Neural cell (in vitro differentiated cells): ENCODE measurements at regions not wholly inside any gene's neighbourhood (a gene's known extent, or its start where the extent isn't known, plus 50 kb on each side); places are given as distances from the start of the nearest gene placed in this dataset.

Experiments
- H2AFZ ChIP-seq: fragments of 200-600, 300-800 bp; sonication (generic), shearing (Covaris generic); 2 replicates; pipeline ENCODE4 v1.6.0; 2014; ENCODE audit warnings: low read depth, mild to moderate bottlenecking, antibody characterized with exemption, low read length, moderate library complexity
- H3F3A ChIP-seq: fragments of 200-600 bp; shearing (Covaris generic); 2 replicates; pipeline ENCODE4 v1.6.1; 2016; ENCODE audit warnings: mild to moderate bottlenecking, moderate library complexity, mixed read lengths, antibody characterized with exemption, low read length; ENCODE audit not compliant: insufficient read depth, poor library complexity, severe bottlenecking
- H3K27ac ChIP-seq: fragments of 200-600, 300-800 bp; sonication (generic), shearing (Covaris generic); 2 replicates; pipeline ENCODE4 v1.5.1; 2014; ENCODE audit warnings: mild to moderate bottlenecking, low read length, moderate library complexity
- H3K27me3 ChIP-seq: fragments of 300-800, 200-600 bp; sonication (generic), shearing (Covaris generic); 2 replicates; pipeline ENCODE4 v1.6.0; 2014; ENCODE audit warnings: mild to moderate bottlenecking, low read depth, low read length, moderate library complexity; ENCODE audit not compliant: insufficient read depth
- H3K36me3 ChIP-seq: fragments of 300-800, 200-600 bp; sonication (generic), shearing (Covaris generic); 2 replicates; pipeline ENCODE4 v1.5.1; 2014; ENCODE audit warnings: mild to moderate bottlenecking, antibody characterized with exemption, low read length, moderate library complexity; ENCODE audit not compliant: insufficient read depth
- H3K4me2 ChIP-seq: fragments of 300-800, 200-600 bp; sonication (generic), shearing (Covaris generic); 2 replicates; pipeline ENCODE4 v1.6.0; 2014; ENCODE audit warnings: mild to moderate bottlenecking, low read length
- H3K4me3 ChIP-seq: fragments of 300-800, 200-600 bp; sonication (generic), shearing (Covaris generic); 2 replicates; pipeline ENCODE4 v1.5.1; 2014; ENCODE audit warnings: mild to moderate bottlenecking, low read length, moderate library complexity
- H3K79me2 ChIP-seq: fragments of 200-600 bp; shearing (Covaris generic); replicated peaks from 2 replicates; pipeline ENCODE4 v1.6.0; 2014; ENCODE audit warnings: mild to moderate bottlenecking, low read length, moderate library complexity; ENCODE audit not compliant: insufficient read depth
- H3K9ac ChIP-seq: fragments of 300-800, 200-600 bp; sonication (generic), shearing (Covaris generic); 2 replicates; pipeline ENCODE4 v1.6.1; 2016; ENCODE audit warnings: mild to moderate bottlenecking, low read length, mixed read lengths
- H3K9me2 ChIP-seq: fragments of 200-600 bp; shearing (Covaris generic); 2 replicates; pipeline ENCODE4 v1.6.1; 2016; ENCODE audit warnings: mild to moderate bottlenecking, low read length, mixed read lengths; ENCODE audit not compliant: insufficient read depth
- H3K9me3 ChIP-seq: fragments of 200-600, 300-800 bp; sonication (generic), shearing (Covaris generic); 2 replicates; pipeline ENCODE4 v1.6.1; 2016; ENCODE audit warnings: mild to moderate bottlenecking, mixed run types, low read length, moderate library complexity, mixed read lengths
- H4K20me1 ChIP-seq: fragments of 200-600 bp; shearing (Covaris generic); 2 replicates; pipeline ENCODE4 v1.6.1; 2016; ENCODE audit warnings: mild to moderate bottlenecking, mixed run types; ENCODE audit not compliant: insufficient read depth
- EP300 ChIP-seq: fragments of 450-650 bp; conservative IDR thresholded peaks from 2 replicates; pipeline ENCODE4 v1.6.1; 2014; ENCODE audit warnings: antibody characterized with exemption, mild to moderate bottlenecking, moderate library complexity; ENCODE audit not compliant: poor library complexity, severe bottlenecking
- EZH2 ChIP-seq: fragments of 200-600, 300-800 bp; shearing (Covaris generic), sonication (generic); IDR thresholded peaks from 2 replicates; pipeline ENCODE4 v1.6.1; 2014; ENCODE audit warnings: antibody characterized with exemption, low read length, borderline replicate concordance, mild to moderate bottlenecking; ENCODE audit not compliant: insufficient read depth, poor library complexity, severe bottlenecking
- MXI1 ChIP-seq: fragments of 450-650 bp; conservative IDR thresholded peaks from 2 replicates; pipeline ENCODE4 v1.6.1; 2014; ENCODE audit warnings: antibody characterized with exemption, mild to moderate bottlenecking; ENCODE audit not compliant: poor library complexity, severe bottlenecking
- POLR2AphosphoS5 ChIP-seq: IDR thresholded peaks from 2 replicates; pipeline ENCODE4 v1.6.1; 2012
- RAD21 ChIP-seq: fragments of 450-650 bp; conservative IDR thresholded peaks from 2 replicates; pipeline ENCODE4 v1.6.1; 2014; ENCODE audit warnings: antibody characterized with exemption, mild to moderate bottlenecking, moderate library complexity
- SMC3 ChIP-seq: fragments of 450-650 bp; conservative IDR thresholded peaks from 2 replicates; pipeline ENCODE4 v1.6.1; 2014; ENCODE audit warnings: antibody characterized with exemption, mild to moderate bottlenecking, moderate library complexity; ENCODE audit not compliant: poor library complexity
- TAF1 ChIP-seq: IDR thresholded peaks from 2 replicates; pipeline ENCODE4 v1.6.1; 2012; ENCODE audit warnings: low read depth
- TF ChIP-seq, protein P1 (sequence below): fragments of 450-650 bp; IDR thresholded peaks from 2 replicates; pipeline ENCODE4 v1.5.1; 2014; ENCODE audit warnings: antibody characterized with exemption, mild to moderate bottlenecking, moderate library complexity; ENCODE audit not compliant: poor library complexity, severe bottlenecking
- TF ChIP-seq, protein P2 (sequence below): IDR thresholded peaks from 2 replicates; pipeline ENCODE4 v1.6.1; 2012; ENCODE audit warnings: borderline replicate concordance

- peaks cover 62% of the 10 kb centered on the region for H3K79me2 ChIP-seq
- H3K27me3 ChIP-seq, result no peaks in the 10 kb centered on the region
- H4K20me1 ChIP-seq, result no peaks in the 10 kb centered on the region
- no peaks in the 10 kb centered on the region for H3K9me3 ChIP-seq
- no peak overlapping the region for H2AFZ ChIP-seq
- TF ChIP-seq POLR2AphosphoS5, result no peak
- no peak for TF ChIP-seq TAF1
- no peak for TF ChIP-seq EZH2
- no peaks in the 10 kb centered on the region for H3K9me2 ChIP-seq
- H3K4me3 ChIP-seq, result no peak overlapping the region
- peaks cover 10% of the 10 kb centered on the region for H3F3A ChIP-seq
- no peak overlapping the region for H3K27ac ChIP-seq
- no peaks in the 10 kb centered on the region for H3K36me3 ChIP-seq
- H3K4me2 ChIP-seq, result peak overlapping the region; percentile 58
- H3K9ac ChIP-seq, result no peak overlapping the region
These were observed 148.7 kb downstream of the SOX4 start for GRCh38 chr6:21742238-21742660.

DNA sequence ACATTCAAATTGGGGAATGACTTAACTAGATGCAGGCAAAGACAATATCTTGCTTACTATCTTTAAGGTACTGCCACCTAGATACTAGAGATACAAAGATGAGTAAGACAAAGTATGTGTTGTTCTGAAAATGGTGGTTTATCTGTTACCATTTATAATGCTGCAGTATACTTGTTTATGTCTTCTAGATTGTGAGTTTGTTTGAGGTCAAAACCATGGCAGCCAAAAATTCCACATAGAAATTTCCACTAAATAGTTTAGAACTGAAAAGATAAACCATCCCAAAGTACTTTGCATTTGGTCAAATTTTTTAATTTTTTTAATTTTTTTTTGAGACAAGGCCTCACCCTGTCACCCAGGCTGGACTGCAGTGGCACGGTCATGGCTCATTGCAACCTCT, 150.8 kb downstream of the SOX4 start:
- Histone ChIP-seq H3K9me2 (no peaks in the 10 kb centered on the region), H3K9me3 (no peaks in the 10 kb centered on the region), H4K20me1 (no peaks in the 10 kb centered on the region), H2AFZ (no peak overlapping the region), H3K27ac (no peak overlapping the region), H3K4me2 (no peak overlapping the region), H3K27me3 (no peaks in the 10 kb centered on the region), H3K79me2 (peaks cover 66% of the 10 kb centered on the region), H3K9ac (no peak overlapping the region), H3K4me3 (no peak overlapping the region), H3F3A (peaks cover 10% of the 10 kb centered on the region), H3K36me3 (no peaks in the 10 kb centered on the region)
- TF ChIP-seq MXI1 (no peak), SMC3 (no peak), POLR2AphosphoS5 (no peak), TAF1 (no peak), EZH2 (no peak), RAD21 (no peak), EP300 (no peak)
- TF ChIP-seq, protein P1, sequence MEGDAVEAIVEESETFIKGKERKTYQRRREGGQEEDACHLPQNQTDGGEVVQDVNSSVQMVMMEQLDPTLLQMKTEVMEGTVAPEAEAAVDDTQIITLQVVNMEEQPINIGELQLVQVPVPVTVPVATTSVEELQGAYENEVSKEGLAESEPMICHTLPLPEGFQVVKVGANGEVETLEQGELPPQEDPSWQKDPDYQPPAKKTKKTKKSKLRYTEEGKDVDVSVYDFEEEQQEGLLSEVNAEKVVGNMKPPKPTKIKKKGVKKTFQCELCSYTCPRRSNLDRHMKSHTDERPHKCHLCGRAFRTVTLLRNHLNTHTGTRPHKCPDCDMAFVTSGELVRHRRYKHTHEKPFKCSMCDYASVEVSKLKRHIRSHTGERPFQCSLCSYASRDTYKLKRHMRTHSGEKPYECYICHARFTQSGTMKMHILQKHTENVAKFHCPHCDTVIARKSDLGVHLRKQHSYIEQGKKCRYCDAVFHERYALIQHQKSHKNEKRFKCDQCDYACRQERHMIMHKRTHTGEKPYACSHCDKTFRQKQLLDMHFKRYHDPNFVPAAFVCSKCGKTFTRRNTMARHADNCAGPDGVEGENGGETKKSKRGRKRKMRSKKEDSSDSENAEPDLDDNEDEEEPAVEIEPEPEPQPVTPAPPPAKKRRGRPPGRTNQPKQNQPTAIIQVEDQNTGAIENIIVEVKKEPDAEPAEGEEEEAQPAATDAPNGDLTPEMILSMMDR, result no peak
- TF ChIP-seq, protein P2, sequence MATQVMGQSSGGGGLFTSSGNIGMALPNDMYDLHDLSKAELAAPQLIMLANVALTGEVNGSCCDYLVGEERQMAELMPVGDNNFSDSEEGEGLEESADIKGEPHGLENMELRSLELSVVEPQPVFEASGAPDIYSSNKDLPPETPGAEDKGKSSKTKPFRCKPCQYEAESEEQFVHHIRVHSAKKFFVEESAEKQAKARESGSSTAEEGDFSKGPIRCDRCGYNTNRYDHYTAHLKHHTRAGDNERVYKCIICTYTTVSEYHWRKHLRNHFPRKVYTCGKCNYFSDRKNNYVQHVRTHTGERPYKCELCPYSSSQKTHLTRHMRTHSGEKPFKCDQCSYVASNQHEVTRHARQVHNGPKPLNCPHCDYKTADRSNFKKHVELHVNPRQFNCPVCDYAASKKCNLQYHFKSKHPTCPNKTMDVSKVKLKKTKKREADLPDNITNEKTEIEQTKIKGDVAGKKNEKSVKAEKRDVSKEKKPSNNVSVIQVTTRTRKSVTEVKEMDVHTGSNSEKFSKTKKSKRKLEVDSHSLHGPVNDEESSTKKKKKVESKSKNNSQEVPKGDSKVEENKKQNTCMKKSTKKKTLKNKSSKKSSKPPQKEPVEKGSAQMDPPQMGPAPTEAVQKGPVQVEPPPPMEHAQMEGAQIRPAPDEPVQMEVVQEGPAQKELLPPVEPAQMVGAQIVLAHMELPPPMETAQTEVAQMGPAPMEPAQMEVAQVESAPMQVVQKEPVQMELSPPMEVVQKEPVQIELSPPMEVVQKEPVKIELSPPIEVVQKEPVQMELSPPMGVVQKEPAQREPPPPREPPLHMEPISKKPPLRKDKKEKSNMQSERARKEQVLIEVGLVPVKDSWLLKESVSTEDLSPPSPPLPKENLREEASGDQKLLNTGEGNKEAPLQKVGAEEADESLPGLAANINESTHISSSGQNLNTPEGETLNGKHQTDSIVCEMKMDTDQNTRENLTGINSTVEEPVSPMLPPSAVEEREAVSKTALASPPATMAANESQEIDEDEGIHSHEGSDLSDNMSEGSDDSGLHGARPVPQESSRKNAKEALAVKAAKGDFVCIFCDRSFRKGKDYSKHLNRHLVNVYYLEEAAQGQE, result no peak
